H9 (cell line): ENCODE measurements at regions not wholly inside any gene's neighbourhood (a gene's known extent, or its start where the extent isn't known, plus 50 kb on each side); places are given as distances from the start of the nearest gene placed in this dataset.

ENCODE experiments used
- DNase-seq: peaks from one replicate; pipeline ENCODE4 v3.0.0-alpha.2; 2017
- H2AFZ ChIP-seq: one replicate; pipeline ENCODE4 v1.6.1; 2013; ENCODE audit warnings: mild to moderate bottlenecking, low read length, control low read depth, moderate library complexity
- H2AK5ac ChIP-seq: 2 replicates; pipeline ENCODE4 v1.6.1; 2013; ENCODE audit warnings: low read length, control low read depth, mixed read lengths; ENCODE audit not compliant: insufficient read length
- H2BK120ac ChIP-seq: one replicate; pipeline ENCODE4 v1.6.1; 2013; ENCODE audit warnings: low read depth, mild to moderate bottlenecking, low read length, control low read depth, inconsistent platforms; ENCODE audit not compliant: poor library complexity, severe bottlenecking
- H2BK12ac ChIP-seq: 2 replicates; pipeline ENCODE4 v1.6.1; 2013; ENCODE audit warnings: low read length, control low read depth, mixed read lengths, low read depth; ENCODE audit not compliant: insufficient read length
- H2BK15ac ChIP-seq: 2 replicates; pipeline ENCODE4 v1.6.1; 2013; ENCODE audit warnings: low read depth, low read length, control low read depth
- H2BK20ac ChIP-seq: one replicate; pipeline ENCODE4 v1.6.1; 2013; ENCODE audit warnings: low read depth, mild to moderate bottlenecking, low read length, control low read depth, inconsistent platforms; ENCODE audit not compliant: poor library complexity, severe bottlenecking
- H2BK5ac ChIP-seq: 2 replicates; pipeline ENCODE4 v1.6.1; 2013; ENCODE audit warnings: low read length, control low read depth, mixed read lengths; ENCODE audit not compliant: insufficient read length
- H3K14ac ChIP-seq: 2 replicates; pipeline ENCODE4 v1.6.1; 2013; ENCODE audit warnings: low read length, control low read depth; ENCODE audit not compliant: insufficient read depth
- H3K18ac ChIP-seq: 2 replicates; pipeline ENCODE4 v1.6.1; 2013; ENCODE audit warnings: low read depth, mild to moderate bottlenecking, mixed read lengths, low read length, control low read depth; ENCODE audit not compliant: insufficient read length
- H3K23ac ChIP-seq: 2 replicates; pipeline ENCODE4 v1.6.1; 2013; ENCODE audit warnings: low read length, control low read depth, mixed read lengths, low read depth; ENCODE audit not compliant: insufficient read length
- H3K23me2 ChIP-seq: 2 replicates; pipeline ENCODE4 v1.6.1; 2013; ENCODE audit warnings: low read depth, mild to moderate bottlenecking, mixed read lengths, low read length, control low read depth; ENCODE audit not compliant: insufficient read length, poor library complexity, severe bottlenecking
- H3K27ac ChIP-seq: 2 replicates; pipeline ENCODE4 v1.5.1; 2013; ENCODE audit warnings: low read length, control low read depth, mixed read lengths, low read depth; ENCODE audit not compliant: insufficient read length
- H3K27me3 ChIP-seq: 2 replicates; pipeline ENCODE4 v1.6.1; 2013; ENCODE audit warnings: low read length, control low read depth, inconsistent platforms; ENCODE audit not compliant: insufficient read depth
- H3K4ac ChIP-seq: 2 replicates; pipeline ENCODE4 v1.6.1; 2013; ENCODE audit warnings: low read depth, mild to moderate bottlenecking, control low read depth, inconsistent platforms, low read length, moderate library complexity
- H3K4me1 ChIP-seq: 2 replicates; pipeline ENCODE4 v1.6.1; 2013; ENCODE audit warnings: low read length, control low read depth, inconsistent platforms; ENCODE audit not compliant: insufficient read depth
- H3K4me2 ChIP-seq: 2 replicates; pipeline ENCODE4 v1.6.1; 2013; ENCODE audit warnings: low read length, control low read depth, mixed read lengths; ENCODE audit not compliant: insufficient read length, insufficient read depth
- H3K56ac ChIP-seq: 2 replicates; pipeline ENCODE4 v1.6.1; 2013; ENCODE audit warnings: low read depth, mild to moderate bottlenecking, mixed read lengths, low read length, control low read depth; ENCODE audit not compliant: insufficient read length
- H3K79me1 ChIP-seq: 2 replicates; pipeline ENCODE4 v1.6.1; 2013; ENCODE audit warnings: low read depth, mild to moderate bottlenecking, moderate library complexity, low read length, control low read depth, inconsistent platforms; ENCODE audit not compliant: insufficient read depth, poor library complexity, severe bottlenecking
- H3K79me2 ChIP-seq: 2 replicates; pipeline ENCODE4 v1.6.1; 2013; ENCODE audit warnings: low read length, control low read depth, inconsistent platforms; ENCODE audit not compliant: insufficient read depth
- H3K9ac ChIP-seq: 2 replicates; pipeline ENCODE4 v1.6.1; 2013; ENCODE audit warnings: low read length, control low read depth, mixed read lengths; ENCODE audit not compliant: insufficient read length; ENCODE audit errors: extremely low read depth
- H3K9me3 ChIP-seq: one replicate; pipeline ENCODE4 v1.6.1; 2013; ENCODE audit warnings: low read depth, low read length, inconsistent platforms; ENCODE audit not compliant: control insufficient read depth
- H3T11ph ChIP-seq: one replicate; pipeline ENCODE4 v1.6.1; 2013; ENCODE audit warnings: mild to moderate bottlenecking, low read length, control low read depth, inconsistent platforms
- H4K20me1 ChIP-seq: one replicate; pipeline ENCODE4 v1.6.1; 2013; ENCODE audit not compliant: control insufficient read depth, insufficient read length, insufficient read depth
- H4K5ac ChIP-seq: 2 replicates; pipeline ENCODE4 v1.6.1; 2013; ENCODE audit warnings: low read depth, mild to moderate bottlenecking, mixed read lengths, low read length, control low read depth; ENCODE audit not compliant: insufficient read length
- H4K8ac ChIP-seq: replicated peaks from 2 replicates; pipeline ENCODE4 v1.6.1; 2013; ENCODE audit warnings: low read length, control low read depth, mixed read lengths, low read depth; ENCODE audit not compliant: insufficient read length
- H4K91ac ChIP-seq: 2 replicates; pipeline ENCODE4 v1.6.1; 2013; ENCODE audit warnings: low read depth, mild to moderate bottlenecking, moderate library complexity, mixed read lengths, low read length, control low read depth; ENCODE audit not compliant: insufficient read length
- H3K27ac Mint-ChIP-seq, 3 experiments: 2 replicates in 2 of 3; 3 replicates in 1 of 3; pipeline ENCODE4 v1.8.0; 2020 to 2021; ENCODE audit warnings: mixed read lengths in 3 of 3, mild to moderate bottlenecking in 1 of 3, moderate library complexity in 1 of 3
- H3K27me3 Mint-ChIP-seq: 2 replicates; pipeline ENCODE4 v1.8.0; 2021; ENCODE audit warnings: low read depth, mild to moderate bottlenecking, moderate library complexity, mixed read lengths
- H3K36me3 Mint-ChIP-seq, 3 experiments: 2 replicates in 2 of 3; 3 replicates in 1 of 3; pipeline ENCODE4 v1.8.0; 2020 to 2021; ENCODE audit warnings: low read depth in 3 of 3, mixed read lengths in 3 of 3; ENCODE audit not compliant: insufficient read depth in 1 of 3
- H3K4me1 Mint-ChIP-seq, 2 experiments: 2 replicates each; pipeline ENCODE4 v1.8.0; 2020; ENCODE audit warnings: mixed read lengths in 2 of 2
- H3K4me3 Mint-ChIP-seq, 2 experiments: 2 replicates in 1 of 2; 3 replicates in 1 of 2; pipeline ENCODE4 v1.8.0; 2020 to 2021; ENCODE audit warnings: mild to moderate bottlenecking in 2 of 2, mixed read lengths in 2 of 2, moderate library complexity in 1 of 2
- H3K9me3 Mint-ChIP-seq, 2 experiments: 2 replicates in 1 of 2; 3 replicates in 1 of 2; pipeline ENCODE4 v1.8.0; 2020; ENCODE audit warnings: mild to moderate bottlenecking in 2 of 2, mixed read lengths in 2 of 2, moderate library complexity in 1 of 2
- WGBS: extraction: QIAGEN DNeasy Blood & Tissue Kit; methylation state at CpG from one replicate; pipeline ENCODE4 v1.1.7; 2013; ENCODE audit warnings: missing lambda C conversion rate, low lambda C conversion rate, mixed read lengths; ENCODE audit not compliant: insufficient read length; ENCODE audit errors: extremely low coverage; 5-methylcytosine and 5-hydroxymethylcytosine counted together
- TF ChIP-seq, protein P1 (sequence below): fragments of 200-600 bp; sonication (generic); conservative IDR thresholded peaks from 3 replicates; pipeline ENCODE4 v1.8.0; 2021; ENCODE audit warnings: antibody characterized with exemption, mild to moderate bottlenecking

DNA sequence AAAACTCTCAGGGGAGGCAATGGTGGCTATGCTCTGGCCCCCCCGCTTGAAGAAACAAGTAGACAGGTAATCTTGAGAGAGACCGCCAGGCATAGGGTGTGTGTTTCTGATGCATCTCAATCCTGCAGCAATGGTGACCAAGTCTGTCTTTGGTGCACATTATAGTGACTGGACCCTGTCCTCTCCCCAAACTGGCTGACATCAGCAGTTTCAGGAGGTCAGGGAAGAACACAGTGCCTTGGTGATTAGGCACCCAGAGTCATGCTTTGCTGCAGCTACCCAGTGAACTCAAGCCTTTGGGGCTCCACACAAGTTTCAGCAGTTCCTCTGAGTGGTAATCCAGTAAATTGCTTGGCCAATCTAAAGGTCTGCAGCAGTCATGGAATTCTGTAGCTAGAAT is 318.3 kb downstream of the SPIN4 start:
- no peak overlapping the region for H3K14ac ChIP-seq
- no peaks in the 10 kb centered on the region for H3K79me2 ChIP-seq
- 0 out of 2 replicates have a peak, but pooled peaks cover 2% of the 10 kb centered on the region for H3K27me3 Mint-ChIP-seq
- H2AFZ ChIP-seq, result no peak overlapping the region
- H3K27ac ChIP-seq, result no peak overlapping the region
- H3K18ac ChIP-seq, result no peak overlapping the region
- H2BK15ac ChIP-seq, result no peak overlapping the region
- no peaks in the 10 kb centered on the region for H3K23me2 ChIP-seq
- no peak overlapping the region for H2BK20ac ChIP-seq
- H3K4me3 Mint-ChIP-seq, result no peak overlapping the region
- no peak for DNase-seq
- no peak overlapping the region for H4K91ac ChIP-seq
- no peak overlapping the region for H3K4ac ChIP-seq
- H3T11ph ChIP-seq, result no peak overlapping the region
- no CpG with 5 or more reads among the region's 2 CpGs for WGBS
- H2BK5ac ChIP-seq, result no peak overlapping the region
- no peaks in the 10 kb centered on the region for H3K27me3 ChIP-seq
- no peak overlapping the region for H3K4me2 ChIP-seq
- H4K8ac ChIP-seq, result no peak overlapping the region
- TF ChIP-seq, protein P1, sequence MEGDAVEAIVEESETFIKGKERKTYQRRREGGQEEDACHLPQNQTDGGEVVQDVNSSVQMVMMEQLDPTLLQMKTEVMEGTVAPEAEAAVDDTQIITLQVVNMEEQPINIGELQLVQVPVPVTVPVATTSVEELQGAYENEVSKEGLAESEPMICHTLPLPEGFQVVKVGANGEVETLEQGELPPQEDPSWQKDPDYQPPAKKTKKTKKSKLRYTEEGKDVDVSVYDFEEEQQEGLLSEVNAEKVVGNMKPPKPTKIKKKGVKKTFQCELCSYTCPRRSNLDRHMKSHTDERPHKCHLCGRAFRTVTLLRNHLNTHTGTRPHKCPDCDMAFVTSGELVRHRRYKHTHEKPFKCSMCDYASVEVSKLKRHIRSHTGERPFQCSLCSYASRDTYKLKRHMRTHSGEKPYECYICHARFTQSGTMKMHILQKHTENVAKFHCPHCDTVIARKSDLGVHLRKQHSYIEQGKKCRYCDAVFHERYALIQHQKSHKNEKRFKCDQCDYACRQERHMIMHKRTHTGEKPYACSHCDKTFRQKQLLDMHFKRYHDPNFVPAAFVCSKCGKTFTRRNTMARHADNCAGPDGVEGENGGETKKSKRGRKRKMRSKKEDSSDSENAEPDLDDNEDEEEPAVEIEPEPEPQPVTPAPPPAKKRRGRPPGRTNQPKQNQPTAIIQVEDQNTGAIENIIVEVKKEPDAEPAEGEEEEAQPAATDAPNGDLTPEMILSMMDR, result no peak
- H3K56ac ChIP-seq, result no peak overlapping the region
- no peak overlapping the region for H2BK12ac ChIP-seq
- H4K5ac ChIP-seq, result no peak overlapping the region
- H3K4me1 Mint-ChIP-seq, result no peaks in the 10 kb centered on the region
- H3K79me1 ChIP-seq, result no peaks in the 10 kb centered on the region
- no peak overlapping the region for H3K23ac ChIP-seq
- no peak overlapping the region for H2AK5ac ChIP-seq
- H3K9me3 Mint-ChIP-seq, result peaks cover 85 to 91% of the 10 kb centered on the region in 2 experiments
- no peak overlapping the region for H3K9ac ChIP-seq
- H3K4me1 ChIP-seq, result no peaks in the 10 kb centered on the region
- no peaks in the 10 kb centered on the region for H4K20me1 ChIP-seq
- no peak overlapping the region for H2BK120ac ChIP-seq
- H3K27ac Mint-ChIP-seq, result no peak overlapping the region
- H3K9me3 ChIP-seq, result peaks cover 53% of the 10 kb centered on the region
- peaks cover 4 to 24% (median 5%) of the 10 kb centered on the region in 3 experiments; a peak in 4 of 7 replicates for H3K36me3 Mint-ChIP-seq
